ENCODE measurements at regions not wholly inside any gene's neighbourhood (a gene's known extent, or its start where the extent isn't known, plus 50 kb on each side); places are given as distances from the start of the nearest gene placed in this dataset.

- TF ChIP-seq POLR2A (IDR thresholded peaks at IDR 0.05) (no peak), CTCF (IDR thresholded peaks at IDR 0.05) (no peak)
Observed at GRCh38 chr6:11368760-11369159, 136.3 kb upstream of the NEDD9 start.
